ENCODE measurements at regions not wholly inside any gene's neighbourhood (a gene's known extent, or its start where the extent isn't known, plus 50 kb on each side); places are given as distances from the start of the nearest gene placed in this dataset.

DNA sequence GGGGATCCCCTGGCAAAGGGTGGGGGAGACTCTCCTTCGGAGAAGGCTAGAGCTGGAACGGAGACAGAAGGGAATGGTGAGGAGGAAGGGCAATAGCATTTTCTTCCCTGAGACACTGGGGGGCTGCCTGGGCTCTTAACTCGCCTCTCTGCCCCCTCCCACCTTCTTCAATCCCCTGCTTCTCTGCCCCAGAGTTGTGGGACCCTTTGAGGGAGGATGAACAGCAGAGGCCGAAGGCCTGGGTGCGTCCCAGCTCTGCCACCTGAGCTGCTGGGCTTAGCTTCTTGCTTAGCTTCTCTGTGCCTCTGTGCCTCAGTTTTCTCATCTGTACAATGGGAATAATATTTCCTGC lies 72.4 kb downstream of the RTL6 start:
- H3K4me3 Mint-ChIP-seq: no peak overlapping the region
- no peaks in the 10 kb centered on the region for H3K27me3 Mint-ChIP-seq
- H3K9me3 Mint-ChIP-seq: peaks cover 6% of the 10 kb centered on the region

DNA sequence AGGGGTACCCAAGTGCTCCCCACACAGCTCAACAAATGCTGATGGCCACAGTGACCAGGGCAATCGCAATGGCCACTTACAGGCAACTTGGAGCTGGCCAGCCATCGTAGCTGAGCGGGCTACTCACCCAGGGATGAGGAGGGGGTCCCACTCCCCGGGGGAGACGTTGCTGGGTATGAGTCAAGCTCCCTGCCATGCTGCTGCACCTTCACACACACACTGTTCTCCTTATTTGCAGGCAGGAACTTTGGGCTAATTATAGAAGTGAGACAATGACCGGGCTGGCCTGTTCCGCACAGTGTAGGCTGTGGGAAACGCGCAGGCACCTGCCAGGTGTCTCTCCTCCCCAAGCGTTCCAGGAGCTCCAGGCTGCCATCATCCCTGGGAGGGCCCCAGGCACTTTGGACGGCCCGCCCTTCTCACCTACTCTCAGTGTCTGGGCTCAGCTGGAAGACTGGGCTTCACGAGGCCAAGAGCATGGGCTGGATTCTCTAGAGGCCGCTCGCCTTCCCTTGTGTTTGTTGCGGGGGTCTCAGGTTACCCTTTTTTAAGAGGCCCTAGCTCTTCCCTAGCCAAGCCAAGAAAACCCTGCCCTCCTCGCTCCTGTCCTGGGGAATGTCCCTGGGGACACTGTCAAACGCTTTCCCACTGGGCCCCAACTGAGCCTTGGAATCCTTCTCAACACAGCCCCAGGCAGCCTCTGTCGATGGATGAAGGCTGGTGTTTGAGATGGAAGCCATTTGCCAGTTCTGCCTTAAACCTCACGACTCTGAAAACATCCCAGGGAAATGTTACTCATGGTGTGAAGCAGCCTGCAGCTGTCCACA lies 73.0 kb downstream of the RTL6 start:
- TF ChIP-seq, protein P1, sequence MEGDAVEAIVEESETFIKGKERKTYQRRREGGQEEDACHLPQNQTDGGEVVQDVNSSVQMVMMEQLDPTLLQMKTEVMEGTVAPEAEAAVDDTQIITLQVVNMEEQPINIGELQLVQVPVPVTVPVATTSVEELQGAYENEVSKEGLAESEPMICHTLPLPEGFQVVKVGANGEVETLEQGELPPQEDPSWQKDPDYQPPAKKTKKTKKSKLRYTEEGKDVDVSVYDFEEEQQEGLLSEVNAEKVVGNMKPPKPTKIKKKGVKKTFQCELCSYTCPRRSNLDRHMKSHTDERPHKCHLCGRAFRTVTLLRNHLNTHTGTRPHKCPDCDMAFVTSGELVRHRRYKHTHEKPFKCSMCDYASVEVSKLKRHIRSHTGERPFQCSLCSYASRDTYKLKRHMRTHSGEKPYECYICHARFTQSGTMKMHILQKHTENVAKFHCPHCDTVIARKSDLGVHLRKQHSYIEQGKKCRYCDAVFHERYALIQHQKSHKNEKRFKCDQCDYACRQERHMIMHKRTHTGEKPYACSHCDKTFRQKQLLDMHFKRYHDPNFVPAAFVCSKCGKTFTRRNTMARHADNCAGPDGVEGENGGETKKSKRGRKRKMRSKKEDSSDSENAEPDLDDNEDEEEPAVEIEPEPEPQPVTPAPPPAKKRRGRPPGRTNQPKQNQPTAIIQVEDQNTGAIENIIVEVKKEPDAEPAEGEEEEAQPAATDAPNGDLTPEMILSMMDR (conservative IDR thresholded peaks at IDR 0.05): no peak
- Mint-ChIP-seq H3K4me1 (ENCODE audit: unreplicated experiment) (peaks cover 45% of the 10 kb centered on the region), H3K27ac (no peak overlapping the region), H3K27me3 (no peaks in the 10 kb centered on the region), H3K4me3 (no peak overlapping the region), H3K9me3 (peaks cover 6% of the 10 kb centered on the region), H3K36me3 (no peaks in the 10 kb centered on the region)
- no peak for DNase-seq (ENCODE audit: extremely low spot score, unreplicated experiment)

More for the DNA sequence above, 72.4 kb downstream of the RTL6 start:
- DNase-seq (ENCODE audit: extremely low spot score, unreplicated experiment): no peak
- peaks cover 45% of the 10 kb centered on the region for H3K4me1 Mint-ChIP-seq (ENCODE audit: unreplicated experiment)
- no peaks in the 10 kb centered on the region for H3K36me3 Mint-ChIP-seq
- TF ChIP-seq, protein P1 (conservative IDR thresholded peaks at IDR 0.05): no peak
- H3K27ac Mint-ChIP-seq: no peak overlapping the region

DNA sequence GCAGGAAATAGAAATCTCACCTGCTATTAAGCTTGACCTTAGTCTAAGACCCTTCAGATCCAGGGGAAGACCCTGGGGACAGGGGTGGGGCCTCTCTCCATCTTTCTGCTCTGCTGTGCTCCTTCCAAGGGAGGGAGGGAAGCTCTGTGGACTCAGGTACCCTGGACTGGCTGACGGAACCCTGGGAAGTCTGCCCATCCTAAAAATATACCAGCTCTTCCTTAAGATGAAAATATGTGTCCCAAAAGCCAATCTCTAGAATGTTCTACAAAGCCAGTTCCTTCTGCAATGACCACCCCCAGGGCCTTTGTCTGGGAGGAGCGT lies 73.7 kb downstream of the RTL6 start:
- Mint-ChIP-seq H3K27me3 (no peaks in the 10 kb centered on the region), H3K27ac (peak overlapping the region; percentile 9), H3K4me3 (no peak overlapping the region), H3K36me3 (no peaks in the 10 kb centered on the region), H3K4me1 (ENCODE audit: unreplicated experiment) (peaks cover 39% of the 10 kb centered on the region), H3K9me3 (peaks cover 11% of the 10 kb centered on the region)
- TF ChIP-seq, protein P1 (conservative IDR thresholded peaks at IDR 0.05): no peak
- DNase-seq (ENCODE audit: extremely low spot score, unreplicated experiment): no peak

DNA sequence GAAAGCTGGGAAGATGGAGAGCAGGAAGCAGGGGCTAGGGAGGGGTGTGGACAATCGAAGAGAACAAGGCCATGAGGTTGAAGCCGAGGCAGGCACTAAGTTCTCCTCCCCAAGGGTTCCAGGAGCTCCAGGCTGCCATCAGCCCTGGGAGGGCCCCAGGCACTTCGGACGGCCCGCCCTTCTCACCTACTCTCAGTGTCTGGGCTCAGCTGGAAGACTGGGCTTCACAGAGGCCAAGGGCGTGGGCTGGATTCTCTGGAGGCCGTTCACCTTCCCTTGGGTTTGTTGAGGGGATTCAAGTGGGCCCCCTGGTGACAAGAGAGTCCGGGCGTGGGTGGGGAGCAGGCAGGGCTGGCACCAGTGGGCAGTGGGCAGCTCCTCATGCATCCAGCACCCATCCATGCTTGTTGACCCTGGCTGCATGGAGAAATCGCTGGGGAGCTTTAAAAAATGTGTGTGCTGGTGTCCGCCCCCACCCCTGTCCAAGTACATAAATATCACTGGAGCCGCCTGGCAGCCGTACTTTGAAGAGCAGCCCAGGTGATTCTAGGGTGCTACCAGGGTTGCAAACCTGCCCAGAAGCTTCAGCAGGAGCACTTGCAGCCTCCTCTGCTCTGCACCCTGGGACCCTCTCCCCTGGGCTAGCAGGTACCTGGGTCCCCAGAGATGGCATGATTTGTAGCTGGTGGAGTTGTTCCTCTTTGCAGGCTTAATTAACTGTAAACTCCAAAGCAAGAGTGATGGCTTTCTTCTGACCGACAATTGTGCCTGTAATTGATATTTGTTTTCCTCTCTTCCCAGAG lies 74.3 kb downstream of the RTL6 start:
- no peak overlapping the region for H3K4me3 Mint-ChIP-seq

DNA sequence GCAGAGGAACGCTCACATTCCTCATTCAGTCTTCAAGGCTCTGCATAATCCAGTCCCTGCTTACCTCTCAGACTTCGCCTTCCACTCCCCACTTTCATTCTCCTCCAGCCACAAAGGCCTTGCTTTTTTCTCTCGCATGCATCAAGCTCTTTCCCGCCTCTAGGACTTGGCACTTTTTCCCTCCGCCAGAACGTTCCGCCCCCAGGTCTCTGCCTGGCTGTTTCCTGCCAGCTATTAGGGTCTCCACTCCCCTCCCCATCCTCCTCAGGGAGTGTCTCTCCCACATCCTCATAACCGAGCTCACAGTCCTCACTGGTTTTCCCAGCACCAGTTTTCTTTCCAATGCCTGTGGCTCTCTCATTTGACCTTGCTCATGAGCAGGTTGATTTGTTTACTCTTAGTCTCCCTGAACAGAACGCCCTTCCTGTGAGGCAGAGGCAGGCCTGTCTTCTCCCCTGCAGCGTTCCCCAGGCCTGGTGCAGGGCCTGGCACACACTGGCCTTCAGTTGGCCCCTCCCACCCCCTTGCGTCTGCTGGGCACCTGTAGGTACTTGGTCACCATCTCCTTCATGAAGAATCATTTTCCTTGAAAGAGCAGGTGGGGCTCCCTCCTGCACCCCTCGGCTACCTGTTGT lies 75.2 kb downstream of the RTL6 start:
- no peak overlapping the region for H3K27ac Mint-ChIP-seq
- H3K4me3 Mint-ChIP-seq: peak overlapping the region; percentile 32
- DNase-seq (ENCODE audit: extremely low spot score, unreplicated experiment): no peak
- H3K4me1 Mint-ChIP-seq (ENCODE audit: unreplicated experiment): peaks cover 30% of the 10 kb centered on the region
- peaks cover 12% of the 10 kb centered on the region for H3K9me3 Mint-ChIP-seq
- H3K36me3 Mint-ChIP-seq: no peaks in the 10 kb centered on the region
- TF ChIP-seq, protein P1 (conservative IDR thresholded peaks at IDR 0.05): no peak
- H3K27me3 Mint-ChIP-seq: no peaks in the 10 kb centered on the region

More for the DNA sequence above, 74.3 kb downstream of the RTL6 start:
- TF ChIP-seq, protein P1 (conservative IDR thresholded peaks at IDR 0.05): no peak
- no peak for DNase-seq (ENCODE audit: extremely low spot score, unreplicated experiment)
- Mint-ChIP-seq H3K36me3 (no peaks in the 10 kb centered on the region), H3K9me3 (peaks cover 12% of the 10 kb centered on the region), H3K27me3 (no peaks in the 10 kb centered on the region), H3K4me1 (ENCODE audit: unreplicated experiment) (peaks cover 34% of the 10 kb centered on the region), H3K27ac (peak overlapping the region; percentile 9)

Data from type B pancreatic cell (in vitro differentiated cells).